HEK293 (cell line): ENCODE measurements at regions not wholly inside any gene's neighbourhood (a gene's known extent, or its start where the extent isn't known, plus 50 kb on each side); places are given as distances from the start of the nearest gene placed in this dataset.

Experiments
- CTCF ChIA-PET: fragments of 350-600 bp; formaldehyde crosslinking; extraction: SDS; loops from one replicate; lab custom pipeline; 2021; ENCODE audit warnings: antibody characterized with exemption; lab: Yijun Ruan, JAX
- POLR2A ChIA-PET: fragments of 300-600 bp; formaldehyde crosslinking; extraction: SDS; loops from one replicate; lab custom pipeline; 2020; ENCODE audit warnings: antibody characterized with exemption, inconsistent platforms; lab: Yijun Ruan, JAX
- H3K27ac ChIP-seq: fragments of 200-500 bp; sonication (Bioruptor generic); 2 replicates; pipeline ENCODE4 v1.5.1; 2014; ENCODE audit warnings: low read depth, low read length, control low read depth, inconsistent platforms; ENCODE audit errors: extremely low read depth
- H3K36me3 ChIP-seq, 2 experiments: fragments of 200-500 bp in 1 of 2; sonication (Bioruptor generic) in 1 of 2; 1 replicate in 1 of 2; 2 replicates in 1 of 2; pipeline ENCODE4 v1.5.1; 2014 to 2017; ENCODE audit warnings: inconsistent platforms in 2 of 2, low read length in 2 of 2; ENCODE audit not compliant: control insufficient read depth in 2 of 2, insufficient read depth in 1 of 2
- H3K4me1 ChIP-seq: fragments of 200-500 bp; sonication (Bioruptor generic); 2 replicates; pipeline ENCODE4 v1.5.1; 2014; ENCODE audit warnings: mild to moderate bottlenecking, low read length, inconsistent platforms; ENCODE audit not compliant: control insufficient read depth, insufficient read depth
- H3K4me3 ChIP-seq: 2 replicates; pipeline ENCODE4 v1.5.1; 2011; ENCODE audit warnings: low read depth, mild to moderate bottlenecking, control low read depth, low read length, moderate library complexity
- H3K9me3 ChIP-seq: fragments of 200-500 bp; sonication (Bioruptor generic); 2 replicates; pipeline ENCODE4 v1.5.1; 2014; ENCODE audit warnings: low read depth, low read length, inconsistent platforms; ENCODE audit not compliant: control insufficient read depth, insufficient read depth
- ATF2 ChIP-seq: fragments of 450-650 bp; formaldehyde crosslinking; IDR thresholded peaks from 2 replicates; pipeline ENCODE4 v1.5.1; 2016; ENCODE audit warnings: missing biosample characterization, missing genetic modification characterization, low read depth
- ELK4 ChIP-seq: IDR thresholded peaks from 2 replicates; pipeline ENCODE4 v1.6.1; 2011; ENCODE audit warnings: mild to moderate bottlenecking, low read depth, low read length, borderline replicate concordance
- INSM2 ChIP-seq: fragments of 450-650 bp; formaldehyde crosslinking; IDR thresholded peaks from 2 replicates; pipeline ENCODE4 v1.5.1; 2016; ENCODE audit warnings: missing biosample characterization, missing genetic modification characterization
- PRDM1 ChIP-seq: fragments of 450-650 bp; formaldehyde crosslinking; IDR thresholded peaks from 2 replicates; pipeline ENCODE4; 2016; ENCODE audit warnings: missing biosample characterization, missing genetic modification characterization
- TCF7L2 ChIP-seq: IDR thresholded peaks from 2 replicates; pipeline ENCODE4 v1.6.1; 2011; ENCODE audit warnings: low read depth, mild to moderate bottlenecking, inconsistent platforms, low read length, moderate library complexity, borderline replicate concordance
- ZIC2 ChIP-seq: fragments of 450-650 bp; formaldehyde crosslinking; IDR thresholded peaks from 2 replicates; pipeline ENCODE4 v1.5.1; 2016; ENCODE audit warnings: missing biosample characterization, missing genetic modification characterization
- ZNF112 ChIP-seq: fragments of 450-650 bp; formaldehyde crosslinking; IDR thresholded peaks from 2 replicates; pipeline ENCODE4 v1.5.0; 2017; ENCODE audit warnings: missing biosample characterization, missing genetic modification characterization
- ZNF18 ChIP-seq: fragments of 450-650 bp; formaldehyde crosslinking; IDR thresholded peaks from 2 replicates; pipeline ENCODE4 v1.5.1; 2016; ENCODE audit warnings: missing biosample characterization, missing genetic modification characterization
- ZNF202 ChIP-seq: fragments of 450-650 bp; formaldehyde crosslinking; IDR thresholded peaks from 2 replicates; pipeline ENCODE4 v1.5.1; 2016; ENCODE audit warnings: missing biosample characterization, missing genetic modification characterization, borderline replicate concordance
- ZNF335 ChIP-seq: fragments of 450-650 bp; formaldehyde crosslinking; conservative IDR thresholded peaks from 2 replicates; pipeline ENCODE4 v1.5.1; 2016; ENCODE audit warnings: missing biosample characterization, missing genetic modification characterization
- ZNF398 ChIP-seq: fragments of 450-650 bp; formaldehyde crosslinking; IDR thresholded peaks from 2 replicates; pipeline ENCODE4 v1.5.1; 2017; ENCODE audit warnings: missing biosample characterization, missing genetic modification characterization
- ZNF433 ChIP-seq: fragments of 450-650 bp; formaldehyde crosslinking; IDR thresholded peaks from 2 replicates; pipeline ENCODE4 v1.5.1; 2016; ENCODE audit warnings: missing biosample characterization, missing genetic modification characterization, low read depth
- ZNF548 ChIP-seq: fragments of 450-650 bp; formaldehyde crosslinking; IDR thresholded peaks from 2 replicates; pipeline ENCODE4 v1.5.1; 2016; ENCODE audit warnings: missing biosample characterization, missing genetic modification characterization
- ZNF664 ChIP-seq: fragments of 450-650 bp; formaldehyde crosslinking; IDR thresholded peaks from 2 replicates; pipeline ENCODE4 v1.5.1; 2016; ENCODE audit warnings: missing biosample characterization, missing genetic modification characterization
- ZSCAN4 ChIP-seq: fragments of 450-650 bp; formaldehyde crosslinking; IDR thresholded peaks from 2 replicates; pipeline ENCODE4 v1.5.1; 2017; ENCODE audit warnings: missing biosample characterization, missing genetic modification characterization
- ZXDB ChIP-seq: fragments of 450-650 bp; formaldehyde crosslinking; IDR thresholded peaks from 2 replicates; pipeline ENCODE4 v1.5.1; 2016; ENCODE audit warnings: missing biosample characterization, missing genetic modification characterization

- H3K4me3 ChIP-seq = no peak overlapping the region
- no peak overlapping the region for H3K27ac ChIP-seq
- H3K4me1 ChIP-seq = no peaks in the 10 kb centered on the region
- POLR2A ChIA-PET = no interaction called here
- no peaks in the 10 kb centered on the region for H3K9me3 ChIP-seq
- CTCF ChIA-PET = no interaction called here
- TF ChIP-seq ZXDB (tag by site-specific recombination) (no peak), TCF7L2 (no peak), ZNF18 (tag by site-specific recombination) (no peak), ZNF548 (tag by site-specific recombination) (no peak), ZNF433 (no peak), ZNF335 (tag by site-specific recombination) (no peak), ATF2 (tag by site-specific recombination) (no peak), ZIC2 (tag by site-specific recombination) (no peak), ZNF112 (tag by site-specific recombination) (no peak), ZNF664 (no peak), ZSCAN4 (tag by site-specific recombination) (no peak), ZNF202 (no peak), INSM2 (no peak), ELK4 (no peak), ZNF398 (tag by site-specific recombination) (no peak)
- no peaks in the 10 kb centered on the region for H3K36me3 ChIP-seq
These were observed 825.7 kb downstream of the SQOR start for GRCh38 chr15:46460431-46461094.

GRCh38 chr15:46461416-46461815 is 826.6 kb downstream of the SQOR start:
- no peak for TF ChIP-seq PRDM1 (tag by site-specific recombination)
- TF ChIP-seq, all 188 proteins: peak for 0
- ChIA-PET CTCF (no interaction called here), POLR2A (no interaction called here)

More at GRCh38 chr15:46461416-46461815, 826.6 kb downstream of the SQOR start:
- H3K9me3 ChIP-seq = no peaks in the 10 kb centered on the region
- H3K4me1 ChIP-seq = no peaks in the 10 kb centered on the region
- H3K36me3 ChIP-seq = no peaks in the 10 kb centered on the region
- H3K27ac ChIP-seq = no peak overlapping the region
- no peak overlapping the region for H3K4me3 ChIP-seq
